DMS53 treated with DMSO at 0.1 percent for 48 hours (cell line): ENCODE measurements at regions not wholly inside any gene's neighbourhood (a gene's known extent, or its start where the extent isn't known, plus 50 kb on each side); places are given as distances from the start of the nearest gene placed in this dataset.
"Not testable (repeated sequence)": the region's sequence is repeated elsewhere in the genome, so short reads cannot be mapped to it uniquely, and the experiment has no call there.

Experiments used
- DNase-seq: peaks from one replicate; lab custom pipeline; 2025; ENCODE audit not compliant: unreplicated experiment; lab: John Stamatoyannopoulos, UW

DNA sequence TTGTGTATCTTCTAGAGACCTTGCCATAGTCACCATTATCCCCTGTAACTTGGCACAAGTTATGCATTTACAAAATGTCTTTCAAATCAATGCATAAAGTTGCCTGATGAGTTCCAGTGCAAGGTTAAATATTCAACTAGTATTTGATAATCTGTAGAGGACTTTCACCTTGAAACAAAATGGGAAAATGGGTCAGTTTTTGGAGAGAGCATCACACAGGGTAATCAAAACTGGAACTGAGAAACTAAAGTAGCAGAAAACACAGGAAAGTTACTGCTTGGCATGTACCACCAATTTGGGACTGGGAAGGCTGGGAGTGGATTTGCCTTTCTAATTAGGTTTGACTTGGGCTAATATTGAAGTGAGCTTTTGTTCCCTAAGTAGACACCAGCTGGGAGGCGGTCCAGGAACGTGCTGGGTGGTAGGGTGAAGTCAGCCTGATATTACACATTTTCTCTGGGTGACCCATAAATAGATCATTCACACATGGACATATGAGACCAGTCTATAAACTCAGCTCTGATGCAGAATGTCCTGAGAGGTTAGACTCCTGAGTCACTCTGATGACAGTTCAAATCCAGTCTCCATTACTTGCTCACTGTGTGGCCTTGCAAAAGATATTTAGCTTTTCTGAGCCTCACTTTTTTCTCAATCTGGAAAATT lies 152.3 kb downstream of the PCTP start:
- no peak for DNase-seq

DNA sequence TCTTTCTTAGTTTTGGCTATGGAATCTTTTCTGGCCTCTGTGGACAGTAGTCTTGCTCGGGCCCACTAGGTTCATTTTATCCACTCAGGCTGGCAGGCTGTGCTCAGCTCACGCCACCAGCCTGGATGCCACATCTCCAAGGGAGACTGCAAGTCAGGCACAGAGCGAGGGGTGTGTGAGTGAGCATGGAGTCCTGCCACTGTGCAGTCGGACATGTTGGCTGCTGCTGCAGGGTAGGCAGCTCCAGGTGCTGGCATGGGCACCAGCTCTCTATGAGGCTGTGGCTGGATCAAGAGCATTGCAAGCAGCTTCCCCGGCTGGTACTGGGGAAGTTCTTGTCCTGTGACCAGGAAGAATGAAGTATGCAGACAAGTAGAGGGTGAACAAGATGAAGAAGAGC lies 158.9 kb downstream of the PCTP start:
- no peak for DNase-seq

DNA sequence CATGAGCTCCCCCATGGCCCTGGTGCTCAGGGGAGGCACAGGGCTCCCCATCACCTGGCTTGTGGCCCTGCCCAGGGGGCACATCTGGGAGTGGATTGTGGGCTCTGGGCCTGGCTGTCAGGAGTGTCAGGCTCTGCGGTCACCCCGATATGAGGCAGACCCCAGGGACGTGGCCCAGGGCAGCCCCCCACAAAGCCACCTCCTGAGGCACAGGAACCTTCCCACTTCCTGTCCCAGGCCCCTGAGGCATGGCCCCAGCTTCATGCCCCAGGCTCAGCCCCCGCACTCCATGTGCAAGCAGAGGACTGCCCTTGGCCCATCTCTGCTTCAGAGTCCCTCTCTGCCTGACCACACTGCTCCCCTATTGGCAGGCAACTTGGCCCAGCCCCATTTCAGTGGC lies 160.3 kb downstream of the PCTP start:
- DNase-seq, result no peak

DNA sequence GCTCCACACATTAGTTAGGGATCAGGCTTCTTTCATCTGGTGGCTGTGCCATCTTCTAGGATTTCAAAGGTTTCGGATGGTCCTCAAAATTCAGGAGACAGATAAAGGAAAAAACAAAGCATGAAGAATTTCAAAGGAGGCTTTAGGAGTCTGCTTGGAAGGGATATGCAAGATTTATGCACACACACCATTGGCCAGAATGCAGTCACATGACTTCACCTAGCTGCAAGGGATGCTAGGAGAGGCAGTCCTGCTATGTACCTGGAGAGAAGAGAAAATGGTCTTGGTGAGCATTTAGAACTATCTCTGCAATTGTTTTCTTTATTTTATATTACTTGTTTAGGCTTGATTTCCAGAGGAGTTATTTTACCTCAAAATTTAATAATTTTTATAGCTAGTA lies 174.6 kb downstream of the PCTP start:
- no peak for DNase-seq

DNA sequence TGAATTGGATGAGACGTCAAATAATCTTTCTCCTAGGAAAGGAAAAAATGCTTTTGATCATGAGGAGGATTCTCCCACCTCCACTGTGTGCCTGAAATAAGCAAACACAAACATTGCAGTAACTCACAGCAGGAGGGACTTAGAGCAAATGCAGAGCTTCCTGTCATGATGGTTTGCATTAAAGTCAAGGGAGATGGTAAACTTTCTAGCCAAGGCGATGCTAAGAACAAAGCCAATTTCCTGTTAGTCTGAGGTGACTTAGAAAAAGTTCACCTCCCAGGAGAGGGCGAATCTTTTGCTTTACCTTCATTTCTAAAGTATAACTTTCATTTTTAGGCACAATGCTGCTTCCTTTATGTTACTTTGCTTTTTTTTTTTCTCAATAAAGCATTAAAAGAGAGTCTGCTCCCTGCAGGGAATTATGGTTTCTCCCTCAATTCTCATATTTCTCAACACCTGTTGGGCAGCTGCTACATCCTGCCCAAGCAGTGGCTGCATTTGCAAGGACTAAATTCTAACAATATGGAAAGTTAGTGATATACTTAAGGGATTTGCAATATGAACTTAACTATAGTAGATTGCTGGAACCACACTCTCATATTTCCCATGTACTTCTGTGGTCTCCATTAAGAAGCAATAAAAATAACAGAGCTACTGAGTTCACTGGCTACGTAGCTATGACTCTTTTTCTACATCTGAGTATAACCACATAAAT lies 175.6 kb downstream of the PCTP start:
- DNase-seq, result no peak

DNA sequence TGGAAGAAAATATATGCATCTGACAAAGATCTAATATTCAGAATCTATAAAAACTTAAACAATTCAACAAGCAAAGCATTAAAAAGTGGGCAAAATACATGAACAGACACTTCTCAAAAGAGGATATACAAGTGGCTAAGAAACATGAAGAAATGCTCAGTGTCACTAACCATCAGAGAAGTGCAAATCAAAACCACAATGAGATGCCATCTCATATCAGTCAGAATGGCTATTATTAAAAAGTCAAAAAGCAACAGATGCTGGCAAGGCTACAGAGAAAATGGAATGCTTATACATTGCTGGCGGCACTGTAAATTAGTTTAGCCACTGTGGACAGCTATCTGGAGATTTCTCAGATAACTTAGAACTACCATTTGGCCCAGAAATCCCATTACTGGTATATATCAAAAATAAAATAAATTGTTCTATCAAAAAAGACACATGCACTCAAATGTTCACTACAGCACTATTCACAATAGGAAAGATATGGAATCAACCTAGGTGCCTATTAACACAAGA lies 179.5 kb downstream of the PCTP start:
- no peak for DNase-seq

DNA sequence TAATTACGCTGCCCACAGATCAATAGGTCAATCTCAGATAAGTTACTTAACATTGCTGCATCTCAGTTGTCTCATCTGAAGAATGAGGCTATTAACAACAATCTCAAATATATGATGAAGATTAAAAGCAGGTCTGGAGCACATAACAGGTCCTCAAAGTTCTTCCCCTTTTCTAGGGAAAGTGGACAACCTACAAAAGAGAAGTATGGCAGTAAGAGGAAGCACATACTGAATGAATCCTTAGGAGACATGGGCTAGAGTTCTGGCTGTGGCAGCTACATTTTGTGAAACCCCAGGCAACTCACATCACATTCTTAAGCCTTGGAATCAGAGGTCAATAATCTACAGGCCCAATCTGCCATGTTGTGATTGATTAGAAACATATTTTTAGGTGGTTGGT lies 180.6 kb downstream of the PCTP start:
- no peak for DNase-seq

DNA sequence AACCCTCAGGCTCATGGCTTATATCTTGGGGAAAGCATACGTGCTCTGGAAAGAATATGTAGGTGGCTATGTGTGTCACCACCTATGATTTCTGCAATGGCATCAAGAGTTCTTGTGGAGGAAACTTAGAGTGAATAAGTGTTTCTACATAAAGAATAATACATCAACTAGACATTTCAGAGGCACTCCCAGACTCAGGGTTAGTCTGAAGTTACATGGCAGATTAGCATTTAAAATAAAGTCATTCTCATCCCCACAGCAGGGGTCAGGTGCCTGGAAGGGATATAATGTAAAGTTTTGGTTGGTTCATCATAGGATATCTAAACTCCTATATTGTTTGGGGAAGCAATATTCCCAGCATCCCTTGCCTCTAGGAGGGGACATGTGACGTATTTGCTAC lies 182.1 kb downstream of the PCTP start:
- DNase-seq, result no peak

DNA sequence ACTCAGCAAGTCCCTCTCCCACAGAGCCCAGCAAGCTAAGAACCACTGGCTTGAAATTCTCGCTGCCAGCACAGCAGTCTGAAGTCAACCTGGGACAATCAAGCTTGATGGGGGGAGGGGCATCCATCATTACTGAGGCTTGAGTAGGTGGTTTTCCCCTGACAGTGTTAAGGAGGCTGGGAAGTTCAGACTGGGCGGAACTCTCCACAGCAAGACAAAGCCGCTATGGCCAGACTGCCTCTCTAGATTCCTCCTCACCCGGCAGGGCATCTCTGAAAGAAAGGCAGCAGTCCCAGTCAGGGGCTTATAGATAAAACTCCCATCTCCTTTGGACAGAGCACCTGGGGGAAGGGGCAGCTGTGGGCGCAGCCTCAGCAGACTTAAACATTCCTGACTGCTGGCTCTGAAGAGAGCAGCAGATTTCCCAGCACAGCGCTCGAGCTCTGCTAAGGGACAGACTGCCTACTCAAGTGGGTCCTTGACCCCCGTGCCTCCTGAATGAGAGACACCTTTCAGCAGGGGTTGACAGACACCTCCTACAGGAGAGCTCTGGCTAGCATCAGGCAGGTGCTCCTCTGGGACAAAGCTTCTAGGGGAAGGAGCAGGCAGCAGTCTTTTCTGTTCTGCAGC lies 188.4 kb downstream of the PCTP start:
- not testable (repeated sequence) for DNase-seq

DNA sequence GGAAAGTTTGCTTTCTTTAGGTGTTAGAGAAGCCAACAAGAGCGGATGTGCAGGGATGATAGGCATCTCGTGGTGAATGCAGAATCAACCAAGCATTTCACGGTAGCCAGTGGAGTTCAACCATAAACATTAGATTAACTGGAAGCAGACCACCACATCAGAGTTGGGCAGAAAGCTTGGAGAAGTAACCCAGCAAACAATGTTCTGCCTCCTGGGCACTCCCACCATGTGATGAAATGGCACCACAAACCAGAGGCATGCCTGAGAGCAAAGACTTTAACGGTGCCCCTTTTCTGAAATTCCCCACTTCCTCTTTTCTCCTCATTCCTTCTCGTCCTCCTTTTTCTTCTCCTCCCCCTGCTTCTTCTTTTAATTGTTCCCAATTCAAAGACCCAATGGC lies 193.5 kb upstream of the ANKFN1 start:
- no peak for DNase-seq

DNA sequence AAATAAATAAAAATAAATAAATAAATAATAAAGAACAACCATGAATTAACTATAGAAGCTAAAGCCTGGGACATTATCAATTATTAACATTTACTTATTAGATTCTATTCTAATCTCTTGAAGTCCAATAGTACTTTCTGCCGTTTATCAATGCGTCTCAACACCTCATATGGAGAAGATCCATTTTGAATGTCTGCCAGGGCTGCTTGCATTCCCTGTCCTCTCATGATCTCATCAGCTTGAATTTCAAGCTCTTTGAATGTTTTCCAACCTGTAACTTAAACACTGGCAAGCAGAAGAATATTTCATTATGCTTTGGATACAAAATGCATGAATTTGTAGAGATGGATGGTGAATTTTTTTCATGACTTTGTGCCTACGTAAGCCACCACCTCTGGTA lies 191.9 kb upstream of the ANKFN1 start:
- DNase-seq, result no peak

DNA sequence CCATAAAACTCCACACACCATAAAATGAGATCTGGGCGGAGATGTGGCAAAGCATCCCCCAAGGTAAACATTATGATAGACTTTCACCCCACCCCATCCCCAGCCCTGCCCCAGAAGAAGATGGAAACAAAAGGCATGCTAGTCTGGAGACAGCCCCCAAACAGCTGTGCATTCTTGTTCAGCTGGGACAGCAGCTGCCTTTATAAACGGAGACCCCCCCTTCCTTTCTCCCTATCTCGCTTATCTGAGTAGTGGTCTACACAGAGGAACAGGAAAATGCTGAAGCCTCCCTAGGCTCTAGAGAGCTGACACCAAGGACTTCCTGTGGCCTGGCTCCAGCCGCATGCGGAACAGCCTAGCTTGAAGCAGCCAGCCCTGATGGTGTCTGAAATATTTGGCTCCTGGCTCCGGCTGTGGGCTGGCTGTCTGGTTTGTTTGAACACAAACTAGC lies 190.3 kb upstream of the ANKFN1 start:
- DNase-seq, result no peak

DNA sequence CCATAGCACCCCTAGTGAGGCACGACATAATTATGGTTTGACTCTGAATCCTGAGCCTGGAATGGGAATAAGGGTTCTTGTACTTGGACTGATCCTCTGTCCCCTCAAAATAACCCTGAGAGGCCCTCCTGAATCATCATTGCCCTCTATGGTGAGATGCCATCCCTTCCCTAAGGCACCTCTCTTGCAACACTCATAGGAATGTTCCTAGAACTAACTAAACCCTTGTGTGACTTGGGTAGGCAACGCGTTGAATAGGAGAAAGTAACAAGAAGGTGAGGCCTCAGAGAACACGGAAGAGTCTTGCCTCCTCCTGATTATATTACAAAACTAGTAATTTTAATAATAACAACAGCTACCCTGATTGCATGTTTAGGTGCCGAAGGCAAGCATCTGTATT lies 189.1 kb upstream of the ANKFN1 start:
- DNase-seq, result no peak

DNA sequence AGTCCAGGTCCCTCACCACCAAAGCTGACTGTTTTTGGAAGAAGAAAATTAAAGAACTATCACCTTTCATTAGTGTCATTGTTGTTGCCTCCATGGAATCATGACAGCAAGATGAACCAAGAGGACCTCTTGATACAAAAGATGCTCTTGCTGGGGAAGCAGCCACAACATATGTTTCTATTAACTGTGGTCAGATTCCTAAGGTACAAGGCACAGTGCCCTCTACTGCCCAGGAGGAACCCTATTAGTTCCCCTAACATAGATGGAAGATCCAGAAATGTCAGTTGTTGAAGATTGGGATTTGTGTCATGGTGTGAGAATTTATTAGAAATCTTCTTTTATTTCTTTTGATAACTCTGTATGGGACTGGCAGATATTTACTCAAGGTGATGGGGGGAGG lies 188.2 kb upstream of the ANKFN1 start:
- DNase-seq, result no peak

DNA sequence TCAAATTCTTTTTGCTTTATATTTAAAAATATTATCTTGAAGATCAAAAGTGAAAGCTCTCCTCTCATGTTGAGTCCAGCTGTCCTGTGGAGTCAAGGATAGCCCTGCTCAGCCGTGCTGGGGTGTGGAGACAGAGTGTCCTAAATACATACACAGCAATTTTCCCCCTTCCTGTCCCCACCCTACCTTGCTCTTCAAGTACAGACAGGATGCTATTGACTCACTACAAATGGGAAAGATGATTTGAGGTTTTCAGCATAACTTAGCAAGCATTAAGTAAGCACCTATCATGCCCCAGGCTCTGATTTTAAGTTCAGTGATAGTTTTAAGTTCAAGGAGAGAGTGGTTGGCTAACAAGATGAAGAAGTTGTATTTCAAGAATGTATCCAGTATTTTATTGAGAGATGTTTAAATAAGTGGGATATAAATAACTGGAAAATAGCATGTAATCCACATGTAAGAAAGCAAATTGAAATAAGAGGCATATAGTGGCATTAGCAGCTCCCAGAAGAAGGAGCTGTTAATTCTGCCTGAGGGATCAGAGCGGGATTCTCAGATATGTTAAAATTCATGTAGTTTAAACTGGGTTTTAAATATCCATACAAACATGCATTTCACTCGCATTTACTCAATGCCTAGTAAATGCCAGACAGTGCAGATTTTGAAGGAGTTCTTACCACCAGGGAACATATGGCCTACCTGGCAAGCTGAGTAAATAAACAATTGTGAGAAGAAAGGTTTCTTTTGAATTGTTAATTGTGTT lies 183.5 kb upstream of the ANKFN1 start:
- DNase-seq, result no peak

DNA sequence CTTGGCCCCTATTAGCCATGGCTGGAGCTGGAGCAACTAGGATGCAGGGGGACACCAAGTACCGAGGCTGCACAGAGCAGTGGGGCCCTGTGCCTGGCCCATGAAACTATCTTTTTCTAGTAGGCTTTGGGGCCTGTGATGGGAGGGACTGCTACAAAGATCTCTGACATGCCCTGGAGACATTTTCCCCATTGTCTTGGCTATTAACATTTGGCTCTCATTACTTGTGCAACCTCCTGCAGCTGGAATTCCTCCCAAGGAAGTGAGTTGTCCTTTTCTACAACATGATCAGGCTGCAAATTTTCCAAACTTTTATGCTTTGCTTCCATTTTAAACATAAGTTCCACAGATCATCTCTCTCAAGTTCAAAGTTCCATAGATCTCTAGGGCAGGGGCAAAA lies 174.7 kb upstream of the ANKFN1 start:
- no peak for DNase-seq

DNA sequence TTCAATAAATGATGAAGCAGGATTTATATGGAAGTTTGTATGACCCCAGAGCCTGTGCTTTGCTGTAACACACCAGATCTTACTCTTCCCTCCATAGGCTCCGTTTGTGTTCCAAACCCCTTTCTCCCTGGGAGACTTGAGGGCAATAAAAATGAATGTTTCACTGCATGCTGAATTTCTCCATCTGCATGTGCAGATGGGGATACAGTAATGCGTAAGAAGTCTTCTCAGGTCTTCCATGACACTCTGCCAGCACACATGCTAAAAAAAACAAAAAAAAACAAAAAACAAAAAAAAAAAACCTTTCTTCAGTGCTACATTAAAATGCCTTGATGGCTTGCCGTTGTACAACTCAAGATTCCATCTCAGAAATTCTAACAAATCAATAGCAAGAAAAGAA lies 170.2 kb upstream of the ANKFN1 start:
- no peak for DNase-seq

DNA sequence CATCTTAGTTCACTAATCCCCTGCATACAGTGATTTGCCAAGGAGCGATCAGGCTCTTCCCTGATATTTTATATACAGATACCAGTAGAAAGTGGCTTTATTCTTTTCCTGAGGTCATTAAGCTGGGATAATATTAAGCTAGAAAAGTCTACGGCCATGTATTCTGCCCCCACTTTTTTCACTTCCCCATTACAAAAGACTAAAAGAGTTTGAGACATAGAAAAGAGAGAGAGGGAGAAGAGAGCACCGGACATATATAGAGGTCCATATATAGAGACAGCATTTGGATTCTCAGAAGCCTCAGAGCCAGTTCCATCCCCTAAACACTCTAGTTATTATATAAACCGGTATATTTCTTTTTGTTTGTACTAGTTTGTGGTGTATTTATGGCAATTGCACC lies 166.5 kb upstream of the ANKFN1 start:
- DNase-seq, result no peak

DNA sequence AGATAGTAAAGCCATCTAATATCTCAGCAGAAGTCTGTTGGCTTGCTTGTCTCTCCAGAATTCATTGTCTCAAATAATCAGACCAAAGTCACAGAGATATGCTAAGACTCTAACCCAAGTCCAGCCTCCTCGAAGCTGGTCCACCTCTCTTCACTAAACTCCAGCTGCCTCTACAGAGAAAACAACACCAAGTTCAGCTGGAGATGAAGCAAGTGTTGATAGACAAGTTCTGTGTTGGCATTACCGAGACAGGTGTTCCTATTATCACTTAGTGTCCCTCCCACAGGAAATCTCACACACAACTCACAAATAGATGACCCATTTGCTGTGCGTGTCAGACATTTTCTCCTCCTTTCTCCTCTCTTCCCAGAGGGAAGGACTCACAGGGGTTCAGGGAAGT lies 164.4 kb upstream of the ANKFN1 start:
- DNase-seq, result peak; percentile 35

DNA sequence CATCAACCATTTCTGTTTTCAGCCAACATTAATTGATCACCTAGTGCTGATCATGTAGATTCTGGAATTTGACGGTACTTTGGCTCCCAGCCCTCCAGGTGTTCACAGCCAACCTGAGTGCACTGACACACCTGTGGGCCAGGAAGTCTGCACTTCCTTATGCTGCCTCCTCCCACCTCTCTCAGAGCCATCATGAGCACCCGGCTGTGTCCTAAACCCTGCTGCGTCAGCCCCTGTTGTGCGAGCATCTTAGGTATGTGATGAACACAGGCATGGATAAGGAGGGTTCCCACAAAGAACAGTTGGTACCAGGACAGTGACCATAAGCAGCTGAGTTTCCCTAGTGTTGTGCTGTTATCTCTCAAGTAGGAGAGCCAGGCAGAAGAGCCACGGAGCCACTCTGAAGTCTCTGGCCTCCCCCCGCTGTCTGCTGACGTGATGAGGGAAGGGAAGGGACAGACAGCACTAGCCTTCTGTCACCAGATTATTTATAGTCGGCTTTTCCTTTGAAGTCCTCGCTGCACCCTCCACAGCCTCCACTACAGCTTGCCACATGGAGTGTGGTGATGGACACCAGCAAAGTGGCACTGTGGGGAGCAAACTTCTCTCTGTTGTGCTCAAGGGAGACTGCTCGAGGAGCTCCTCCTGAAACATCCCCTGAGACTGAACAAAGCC lies 162.8 kb upstream of the ANKFN1 start:
- no peak for DNase-seq

DNA sequence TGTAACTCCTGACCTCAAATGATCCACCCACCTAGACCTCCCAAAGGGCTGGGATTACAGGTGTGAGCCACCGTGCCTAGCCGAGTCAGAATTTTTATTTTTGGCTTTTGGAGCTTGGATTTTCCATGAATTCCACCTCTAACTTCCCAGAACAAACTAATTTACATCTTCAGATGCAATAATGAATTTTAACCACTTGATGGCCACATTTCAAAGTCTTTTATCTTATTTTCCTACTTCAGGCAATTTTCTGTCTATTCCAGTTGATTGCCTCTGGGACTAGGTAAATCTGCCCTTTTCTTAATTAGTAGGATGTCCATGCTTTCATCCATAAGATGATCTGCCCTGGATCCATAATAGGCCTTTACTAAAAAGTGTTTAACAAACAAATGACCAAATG lies 156.4 kb upstream of the ANKFN1 start:
- DNase-seq, result no peak
